Stimulated activated CD4-positive, alpha-beta T cell treated with anti-CD3 and anti-CD28 coated beads, Interleukin-1b, Interleukin-23, amount 100 ng/mL, for 48 hours (primary cell): ENCODE measurements at regions not wholly inside any gene's neighbourhood (a gene's known extent, or its start where the extent isn't known, plus 50 kb on each side); places are given as distances from the start of the nearest gene placed in this dataset.
"Not testable (repeated sequence)": the region's sequence is repeated elsewhere in the genome, so short reads cannot be mapped to it uniquely, and the experiment has no call there.

Source experiments
- DNase-seq: peaks from one replicate; pipeline ENCODE4 v3.0.0-alpha.2; 2020

DNA sequence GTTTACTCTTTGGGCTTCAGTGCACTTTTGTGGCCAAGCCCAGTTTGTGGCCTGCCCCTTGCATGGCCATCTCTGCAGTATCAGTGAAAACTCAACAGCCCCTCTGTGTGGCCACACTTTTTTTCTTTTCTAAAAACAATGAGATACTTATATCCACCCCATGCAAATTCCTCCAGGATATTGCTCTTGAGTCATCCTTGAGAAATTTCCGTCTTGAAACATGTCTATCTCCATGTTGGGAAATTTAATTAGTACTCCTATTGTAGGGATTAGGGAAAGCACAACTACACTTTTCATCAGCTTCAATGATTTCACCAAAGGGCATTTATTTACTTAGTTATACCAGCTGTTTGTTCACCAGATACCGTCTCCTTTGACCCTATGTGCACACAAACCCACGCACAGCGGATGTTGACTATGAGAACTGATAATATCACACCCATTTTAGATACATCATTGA lies 993.1 kb downstream of the TSN start:
- no peak for DNase-seq

- no peak for DNase-seq
These were observed 994.0 kb downstream of the TSN start for GRCh38 chr2:122749405-122749804.

DNA sequence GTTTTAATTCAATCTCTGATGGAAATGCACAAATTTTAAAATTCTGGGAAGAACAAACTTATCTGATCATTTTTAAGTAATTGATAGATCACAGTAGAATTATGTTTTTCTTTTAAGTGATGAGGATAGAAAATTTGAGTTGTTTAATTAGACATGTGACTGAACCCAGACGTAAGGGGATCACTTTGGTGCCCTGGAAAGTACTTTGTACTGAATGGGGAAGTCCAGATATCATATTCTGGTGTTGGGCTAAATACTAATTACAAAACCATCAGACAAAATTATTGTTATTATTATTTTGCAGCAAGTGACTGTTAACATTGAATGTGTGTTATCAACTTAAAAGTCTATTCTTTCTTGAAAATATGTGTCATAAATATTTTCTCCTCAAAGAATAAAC lies 994.6 kb downstream of the TSN start:
- no peak for DNase-seq

- DNase-seq, result no peak
These were observed 995.4 kb downstream of the TSN start for GRCh38 chr2:122750808-122751207.

GRCh38 chr2:122753336-122753735 lies 997.9 kb downstream of the TSN start:
- no peak for DNase-seq

GRCh38 chr2:122754561-122754960 lies 999.1 kb downstream of the TSN start:
- no peak for DNase-seq

DNA sequence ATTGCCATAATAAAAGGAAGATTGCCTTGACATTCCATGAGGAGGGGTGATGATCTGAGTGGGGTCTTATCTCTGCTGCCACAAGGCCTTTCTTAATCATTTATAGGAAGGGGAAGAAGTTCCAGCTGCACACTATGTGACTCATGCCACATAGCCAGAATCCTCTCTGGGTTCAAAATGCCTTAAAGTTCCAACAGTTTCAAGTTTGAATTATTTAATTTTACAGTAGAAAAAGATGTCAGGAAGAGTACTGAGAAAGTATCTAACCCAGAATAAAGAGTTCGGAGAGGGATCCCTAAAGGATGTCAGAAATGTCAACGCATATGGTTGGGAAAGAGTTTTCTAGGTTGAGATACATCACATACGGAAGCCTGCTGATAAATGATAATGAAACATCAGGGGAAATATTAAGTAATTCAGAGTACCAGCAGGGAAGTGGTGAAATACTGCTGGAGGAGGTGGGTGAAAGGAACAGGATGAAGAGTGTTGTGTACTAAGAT lies 999.9 kb downstream of the TSN start:
- no peak for DNase-seq

- no peak for DNase-seq
These were observed 1003.5 kb downstream of the TSN start for GRCh38 chr2:122758967-122759366.

DNA sequence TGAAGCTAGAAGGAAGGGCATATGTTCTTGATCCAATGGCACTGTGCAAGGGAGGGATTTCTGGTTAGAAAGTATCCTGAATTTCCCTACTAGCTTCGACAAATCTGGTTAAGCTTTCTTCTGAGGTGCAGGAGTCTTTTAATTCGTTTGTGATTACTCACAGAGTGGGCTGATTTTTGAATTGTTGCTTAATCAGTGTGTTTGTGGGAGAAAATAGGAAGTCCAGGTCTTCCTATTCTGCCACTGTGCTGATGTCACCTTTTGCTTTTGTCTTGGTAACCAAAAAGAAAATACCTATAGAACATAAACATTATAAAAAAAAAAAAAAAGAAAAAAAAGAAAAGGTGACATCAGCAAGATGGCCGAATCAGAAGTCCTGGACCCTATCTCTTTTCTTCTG lies 1008.6 kb downstream of the TSN start:
- DNase-seq, result no peak

GRCh38 chr2:122780251-122780650 lies 1024.8 kb downstream of the TSN start:
- no peak for DNase-seq

- DNase-seq, result no peak
These were observed 1038.6 kb downstream of the TSN start for GRCh38 chr2:122794100-122794499.

DNA sequence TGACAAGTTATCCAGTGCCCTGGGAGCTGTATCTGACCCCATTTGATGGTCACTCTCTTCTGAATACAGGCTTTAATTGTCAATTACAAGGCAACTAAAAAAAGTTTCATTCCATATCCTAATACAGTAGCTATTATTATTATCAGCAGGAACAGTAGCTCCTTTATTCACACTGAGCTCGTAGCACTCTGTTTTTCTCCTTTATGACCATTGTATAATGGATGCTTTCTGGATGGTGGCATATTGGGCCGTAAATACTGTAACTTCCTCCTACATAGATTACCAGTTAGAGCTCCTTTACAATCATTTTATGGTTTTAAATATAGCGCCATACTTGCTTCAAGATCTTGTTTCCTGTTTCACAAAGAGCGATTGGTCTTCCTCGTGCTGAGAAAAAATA lies 1040.3 kb downstream of the TSN start:
- no peak for DNase-seq

DNA sequence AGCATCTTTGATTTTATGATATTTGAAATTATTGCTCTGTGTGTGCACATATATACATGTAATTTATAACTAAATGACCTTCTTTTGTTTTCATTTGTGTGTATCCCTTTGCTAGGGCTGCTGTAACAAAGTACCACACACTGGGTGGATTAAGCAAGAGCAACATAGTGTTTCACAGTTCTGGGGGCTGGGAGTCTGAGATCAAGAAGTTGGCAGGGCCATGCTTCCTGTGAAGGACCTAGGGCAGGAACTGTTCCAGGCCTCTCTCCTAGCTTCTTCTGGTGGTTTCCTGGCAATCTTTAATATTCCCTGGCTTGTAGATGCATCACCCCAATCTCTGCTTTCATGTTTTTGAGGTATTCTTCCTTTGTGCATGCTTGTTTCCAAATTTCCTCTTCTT lies 1043.9 kb downstream of the TSN start:
- DNase-seq, result no peak

GRCh38 chr2:122800781-122801180 lies 1045.3 kb downstream of the TSN start:
- DNase-seq, result no peak

GRCh38 chr2:122804494-122804893 lies 1049.0 kb downstream of the TSN start:
- DNase-seq, result no peak

- DNase-seq, result no peak
These were observed 1049.9 kb downstream of the TSN start for GRCh38 chr2:122805346-122805745.

DNA sequence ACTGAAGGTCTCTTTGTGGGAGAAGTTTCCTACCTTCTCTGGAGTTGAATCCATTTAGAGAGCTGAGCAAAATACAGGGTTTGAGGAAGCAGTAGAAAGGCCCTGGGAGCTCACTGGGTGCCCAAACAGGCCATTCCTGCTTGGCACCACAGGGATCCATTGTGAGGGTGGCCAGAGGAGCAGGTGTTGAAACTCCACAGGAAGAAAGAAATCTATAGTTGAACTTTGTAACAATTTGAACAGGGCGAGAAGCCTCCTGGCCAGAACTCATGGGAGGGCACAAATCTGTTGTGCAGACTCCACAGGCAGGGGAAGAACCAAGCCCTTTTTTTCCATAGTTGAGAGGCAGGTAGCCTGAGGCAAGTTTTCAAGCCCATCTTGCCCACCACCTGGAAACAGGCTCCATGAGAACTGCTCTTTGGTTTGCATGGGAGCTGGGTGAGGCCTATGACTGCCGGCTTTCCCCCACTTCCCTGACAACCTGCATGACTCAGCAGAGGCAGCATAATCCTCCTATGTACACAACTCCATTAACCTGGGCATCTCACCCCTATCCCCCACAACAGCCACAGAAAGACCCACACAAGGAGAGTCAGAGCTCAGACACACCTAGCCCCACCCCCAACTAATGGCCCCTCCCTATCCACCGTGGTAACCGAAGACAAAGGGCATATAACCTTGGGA lies 1053.0 kb downstream of the TSN start:
- DNase-seq, result no peak

GRCh38 chr2:122812214-122812613 lies 1056.8 kb downstream of the TSN start:
- not testable (repeated sequence) for DNase-seq

DNA sequence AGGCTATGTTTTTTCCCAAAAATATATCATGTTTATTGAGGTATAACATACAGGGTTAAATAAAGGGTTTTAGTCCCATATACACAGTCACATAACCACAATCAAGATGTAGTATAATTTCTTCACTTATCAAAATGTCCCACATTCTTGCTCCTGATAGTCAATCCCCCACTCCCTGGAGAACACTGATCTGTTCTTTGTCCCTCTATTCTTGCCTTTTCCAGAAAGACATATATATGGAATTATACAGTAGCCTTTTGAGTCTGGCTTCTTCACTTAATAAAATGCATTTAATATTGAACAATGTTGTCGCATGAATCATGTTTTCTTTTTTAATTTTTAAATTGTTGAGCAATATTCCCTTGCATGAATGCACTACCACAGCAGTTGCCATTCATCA lies 1059.7 kb downstream of the TSN start:
- no peak for DNase-seq

- no peak for DNase-seq
These were observed 1061.4 kb downstream of the TSN start for GRCh38 chr2:122816803-122817202.

GRCh38 chr2:122822319-122822718 lies 1066.9 kb downstream of the TSN start:
- no peak for DNase-seq

DNA sequence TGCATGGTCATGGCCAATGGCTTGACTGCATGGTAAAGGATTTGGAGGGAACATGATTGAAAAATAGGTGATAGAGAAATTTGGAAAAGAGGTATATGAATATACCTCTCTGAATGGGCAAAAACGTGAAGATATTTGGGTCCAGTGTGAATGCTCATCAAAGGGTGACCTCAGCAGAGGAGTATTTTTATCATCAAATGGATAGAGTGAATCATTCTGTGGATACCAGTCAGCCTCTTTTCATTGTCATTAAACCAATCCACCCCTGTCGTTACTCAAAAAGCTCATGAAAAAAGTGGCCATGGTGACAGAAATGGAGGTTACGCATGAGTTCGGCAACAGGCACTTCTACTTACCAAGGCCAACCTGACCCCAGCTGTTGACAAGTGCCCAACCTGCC lies 1074.7 kb downstream of the TSN start:
- DNase-seq, result no peak

- no peak for DNase-seq
These were observed 1076.2 kb downstream of the TSN start for GRCh38 chr2:122831649-122832048.

DNA sequence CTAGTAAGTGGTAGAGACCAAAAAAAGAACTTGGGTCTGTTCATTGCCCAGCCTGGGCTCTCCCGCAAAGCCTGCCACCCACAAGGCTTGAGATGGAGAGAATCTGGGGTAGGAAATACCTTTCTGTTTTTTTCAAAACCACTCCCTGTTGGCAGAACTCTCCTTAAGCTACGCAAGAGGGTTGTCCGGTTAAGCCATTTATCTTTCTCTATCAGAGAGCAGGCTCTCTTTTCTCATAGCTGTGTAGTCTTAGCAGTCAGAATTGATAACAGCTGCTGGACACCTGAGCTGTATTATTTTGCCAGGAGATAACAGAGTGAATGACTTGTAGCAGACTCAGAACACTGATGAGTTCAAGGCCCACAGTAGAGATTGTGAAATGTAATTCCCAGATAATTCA lies 1088.1 kb downstream of the TSN start:
- DNase-seq, result no peak

DNA sequence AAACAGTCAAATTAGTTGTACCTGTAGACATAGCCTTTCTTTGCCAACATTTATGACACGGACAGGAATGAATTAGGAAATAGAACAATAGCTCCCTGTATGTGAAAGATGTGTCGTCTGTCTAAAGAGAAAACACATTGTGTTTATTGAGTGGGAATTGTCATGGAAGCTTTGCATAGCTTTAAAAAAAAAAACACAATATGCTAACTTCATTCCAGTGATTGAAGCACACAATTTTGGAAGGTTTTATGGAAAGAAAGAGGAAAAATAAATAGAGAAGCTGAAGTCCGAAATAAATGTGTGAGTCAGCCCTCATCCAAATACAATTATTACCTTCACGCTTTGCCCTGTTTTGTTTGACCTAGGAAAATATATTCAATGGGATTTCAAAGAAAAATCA lies 1095.7 kb downstream of the TSN start:
- no peak for DNase-seq
